ENCODE measurements at regions not wholly inside any gene's neighbourhood (a gene's known extent, or its start where the extent isn't known, plus 50 kb on each side); places are given as distances from the start of the nearest gene placed in this dataset.

DNA sequence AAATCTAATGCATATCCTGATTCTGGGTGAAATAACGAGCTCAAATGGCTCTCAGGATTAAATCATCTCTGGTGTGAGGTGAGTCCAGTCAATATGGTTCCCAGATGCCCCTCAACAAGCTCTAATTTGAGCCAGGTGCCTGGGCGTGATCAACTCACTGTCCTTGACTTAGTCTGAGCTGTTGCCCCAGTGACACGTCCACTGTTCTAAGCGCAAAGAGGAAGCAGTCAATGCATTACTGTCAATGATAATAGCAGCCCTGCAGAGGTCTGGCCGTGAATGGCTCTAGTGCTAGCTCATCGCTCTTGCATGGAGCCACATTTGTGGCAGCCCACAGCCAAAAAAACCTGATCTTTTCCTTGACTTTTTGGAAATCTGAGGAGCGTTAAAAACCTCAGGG, 128.6 kb upstream of the EFNA5 start:
- Histone ChIP-seq H2AK5ac (ENCODE audit: low read depth, low read length) (no peak overlapping the region), H4K8ac (ENCODE audit: low read depth, low read length) (no peak overlapping the region), H2BK12ac (ENCODE audit: low read length) (no peak overlapping the region), H3K9me3 (replicated peaks in 1 of 2; ENCODE audit: control insufficient read depth in 2 of 2, insufficient read depth in 1 of 2, low read depth in 1 of 2, low read length in 2 of 2) (no peaks in the 10 kb centered on the region), H3K36me3 (replicated peaks in 1 of 2; ENCODE audit: control insufficient read depth in 2 of 2, insufficient read depth in 2 of 2, low read length in 2 of 2) (no peaks in the 10 kb centered on the region), H3K18ac (ENCODE audit: low read length) (peak overlapping the region; percentile 69), H2BK5ac (ENCODE audit: low read length) (no peak overlapping the region), H3K4me2 (ENCODE audit: insufficient read depth, low read length, poor library complexity, severe bottlenecking) (no peak overlapping the region), H3K27me3 (ENCODE audit: control insufficient read depth in 3 of 3, insufficient read depth in 3 of 3, low read depth in 1 of 3, low read length in 3 of 3) (no peaks in the 10 kb centered on the region), H2BK120ac (ENCODE audit: low read depth, low read length) (no peak overlapping the region), H2AFZ (ENCODE audit: low read length) (peak overlapping the region; percentile 83), H3K4me1 (ENCODE audit: control insufficient read depth in 2 of 2, insufficient read depth in 1 of 2, low read depth in 1 of 2, low read length in 2 of 2) (peaks cover 7 to 8% of the 10 kb centered on the region in 2 donors), H3K23ac (ENCODE audit: low read depth, low read length, poor library complexity) (no peak overlapping the region), H3K9ac (ENCODE audit: low read depth, low read length, poor library complexity) (no peak overlapping the region), H3K4ac (ENCODE audit: low read length) (no peak overlapping the region), H3K4me3 (ENCODE audit: low read length in 2 of 2) (peak overlapping the region in 1 of 2 donors; percentile 1), H2BK15ac (ENCODE audit: low read length) (no peak overlapping the region), H4K91ac (ENCODE audit: low read depth, low read length, poor library complexity) (no peak overlapping the region), H3K27ac (replicated peaks; ENCODE audit: low read length) (no peak overlapping the region), H3K14ac (ENCODE audit: low read length) (no peak overlapping the region), H3K79me1 (ENCODE audit: low read depth, low read length) (no peaks in the 10 kb centered on the region)
- DNase-seq (ENCODE audit: low spot score) = no peak
- no CpG with 5 or more reads among the region's 7 CpGs for WGBS, 2 donors (ENCODE audit: extremely low coverage in 2 of 2, insufficient read length in 2 of 2, insufficient replicate concordance in 1 of 2)

DNA sequence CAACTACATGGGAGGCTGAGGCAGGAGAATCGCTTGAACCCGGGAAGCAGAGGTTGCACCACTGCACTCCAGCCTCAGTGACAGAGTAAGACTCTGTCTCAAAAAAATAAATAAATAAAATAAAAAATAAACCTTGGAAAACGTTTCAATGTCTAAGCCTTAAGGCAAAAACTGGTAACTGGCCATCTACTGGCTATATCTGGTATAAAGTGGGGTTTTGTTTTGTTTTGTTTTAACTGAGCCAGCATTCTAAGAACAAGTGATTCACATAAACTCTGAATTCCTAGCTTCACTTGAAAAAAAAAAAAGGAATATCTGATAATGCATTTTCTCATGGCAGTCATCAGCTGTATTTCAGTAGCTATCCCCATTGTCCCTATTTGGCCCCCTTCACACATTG, 126.1 kb upstream of the EFNA5 start:
- no peak overlapping the region for H4K91ac ChIP-seq (ENCODE audit: low read depth, low read length, poor library complexity)
- no peak overlapping the region for H3K14ac ChIP-seq (ENCODE audit: low read length)
- H2BK120ac ChIP-seq (ENCODE audit: low read depth, low read length) = no peak overlapping the region
- H2AFZ ChIP-seq (ENCODE audit: low read length) = no peak overlapping the region
- DNase-seq (ENCODE audit: low spot score) = no peak
- H3K79me1 ChIP-seq (ENCODE audit: low read depth, low read length) = no peaks in the 10 kb centered on the region
- no peak overlapping the region for H3K4me3 ChIP-seq (ENCODE audit: low read length in 2 of 2)
- H3K4ac ChIP-seq (ENCODE audit: low read length) = no peak overlapping the region
- H3K9ac ChIP-seq (ENCODE audit: low read depth, low read length, poor library complexity) = no peak overlapping the region
- H3K36me3 ChIP-seq (replicated peaks in 1 of 2; ENCODE audit: control insufficient read depth in 2 of 2, insufficient read depth in 2 of 2, low read length in 2 of 2) = no peaks in the 10 kb centered on the region
- WGBS, 2 donors (ENCODE audit: extremely low coverage in 2 of 2, insufficient read length in 2 of 2, insufficient replicate concordance in 1 of 2) = no CpG with 5 or more reads among the region's 3 CpGs
- H3K4me1 ChIP-seq (ENCODE audit: control insufficient read depth in 2 of 2, insufficient read depth in 1 of 2, low read depth in 1 of 2, low read length in 2 of 2) = peaks cover 3 to 7% of the 10 kb centered on the region in 2 donors
- no peak overlapping the region for H3K27ac ChIP-seq (replicated peaks; ENCODE audit: low read length)
- no peak overlapping the region for H3K18ac ChIP-seq (ENCODE audit: low read length)
- no peak overlapping the region for H3K4me2 ChIP-seq (ENCODE audit: insufficient read depth, low read length, poor library complexity, severe bottlenecking)
- no peak overlapping the region for H2BK12ac ChIP-seq (ENCODE audit: low read length)
- no peak overlapping the region for H3K23ac ChIP-seq (ENCODE audit: low read depth, low read length, poor library complexity)
- no peaks in the 10 kb centered on the region for H3K9me3 ChIP-seq (replicated peaks in 1 of 2; ENCODE audit: control insufficient read depth in 2 of 2, insufficient read depth in 1 of 2, low read depth in 1 of 2, low read length in 2 of 2)
- H2BK5ac ChIP-seq (ENCODE audit: low read length) = no peak overlapping the region
- H2BK15ac ChIP-seq (ENCODE audit: low read length) = no peak overlapping the region
- no peaks in the 10 kb centered on the region for H3K27me3 ChIP-seq (ENCODE audit: control insufficient read depth in 3 of 3, insufficient read depth in 3 of 3, low read depth in 1 of 3, low read length in 3 of 3)
- no peak overlapping the region for H2AK5ac ChIP-seq (ENCODE audit: low read depth, low read length)
- H4K8ac ChIP-seq (ENCODE audit: low read depth, low read length) = no peak overlapping the region

DNA sequence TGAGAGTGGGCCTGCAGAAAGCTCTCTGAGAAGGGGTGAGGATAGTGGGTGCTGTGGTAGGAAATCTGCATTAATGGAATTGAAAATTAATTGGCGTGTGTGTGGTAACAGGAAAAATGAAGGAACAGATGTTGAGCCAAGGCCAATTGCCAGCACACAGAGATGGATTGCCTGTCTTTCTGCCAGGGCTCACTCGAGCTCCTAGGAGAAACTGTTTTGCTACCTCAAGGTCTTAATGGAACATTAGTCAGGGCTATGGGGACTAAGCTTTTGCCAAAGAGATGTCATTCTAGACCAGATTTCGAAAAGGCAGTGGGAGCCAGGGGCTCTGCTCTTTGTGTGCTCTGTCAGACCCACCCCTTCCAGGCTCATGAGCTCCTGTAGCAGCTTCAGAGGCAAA, 124.0 kb upstream of the EFNA5 start:
- Histone ChIP-seq H4K8ac (ENCODE audit: low read depth, low read length) (no peak overlapping the region), H3K18ac (ENCODE audit: low read length) (peak overlapping the region; percentile 66), H3K14ac (ENCODE audit: low read length) (no peak overlapping the region), H3K23ac (ENCODE audit: low read depth, low read length, poor library complexity) (no peak overlapping the region), H3K4me2 (ENCODE audit: insufficient read depth, low read length, poor library complexity, severe bottlenecking) (no peak overlapping the region), H2AFZ (ENCODE audit: low read length) (no peak overlapping the region), H2BK120ac (ENCODE audit: low read depth, low read length) (no peak overlapping the region), H2BK12ac (ENCODE audit: low read length) (no peak overlapping the region), H3K4me1 (ENCODE audit: control insufficient read depth in 2 of 2, insufficient read depth in 1 of 2, low read depth in 1 of 2, low read length in 2 of 2) (peaks cover 3 to 6% of the 10 kb centered on the region in 2 donors), H2BK15ac (ENCODE audit: low read length) (no peak overlapping the region), H3K27me3 (ENCODE audit: control insufficient read depth in 3 of 3, insufficient read depth in 3 of 3, low read depth in 1 of 3, low read length in 3 of 3) (no peaks in the 10 kb centered on the region), H3K4me3 (ENCODE audit: low read length in 2 of 2) (no peak overlapping the region), H3K36me3 (replicated peaks in 1 of 2; ENCODE audit: control insufficient read depth in 2 of 2, insufficient read depth in 2 of 2, low read length in 2 of 2) (no peaks in the 10 kb centered on the region), H3K27ac (replicated peaks; ENCODE audit: low read length) (no peak overlapping the region), H3K9me3 (replicated peaks in 1 of 2; ENCODE audit: control insufficient read depth in 2 of 2, insufficient read depth in 1 of 2, low read depth in 1 of 2, low read length in 2 of 2) (no peaks in the 10 kb centered on the region), H3K79me1 (ENCODE audit: low read depth, low read length) (no peaks in the 10 kb centered on the region), H3K4ac (ENCODE audit: low read length) (no peak overlapping the region), H4K91ac (ENCODE audit: low read depth, low read length, poor library complexity) (no peak overlapping the region), H2AK5ac (ENCODE audit: low read depth, low read length) (no peak overlapping the region), H2BK5ac (ENCODE audit: low read length) (no peak overlapping the region), H3K9ac (ENCODE audit: low read depth, low read length, poor library complexity) (no peak overlapping the region)
- DNase-seq (ENCODE audit: low spot score) = no peak
- 100% methylated on average over 1 of the region's 3 CpGs; no CpG with 5 or more reads in 1 of the 2 donors for WGBS, 2 donors (ENCODE audit: extremely low coverage in 2 of 2, insufficient read length in 2 of 2, insufficient replicate concordance in 1 of 2)

DNA sequence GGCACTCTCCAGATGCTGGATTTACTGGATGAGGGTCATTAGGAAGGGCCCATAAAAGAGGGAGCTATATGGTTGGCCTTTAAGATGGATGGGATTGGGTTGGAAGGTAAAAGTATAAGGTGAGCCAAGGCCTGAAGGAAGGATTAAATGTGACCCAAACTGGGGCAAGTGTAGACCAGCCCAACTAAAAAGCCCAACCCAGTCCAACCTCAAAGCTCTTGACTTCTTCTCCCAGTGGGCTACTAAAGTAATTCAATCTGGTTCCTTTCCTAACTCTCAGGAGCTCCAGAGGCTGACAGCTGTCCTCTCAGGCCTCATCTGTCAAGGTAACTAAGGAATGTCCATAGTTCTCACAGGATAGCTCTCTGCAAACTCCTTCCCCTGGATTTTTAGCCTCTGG, 122.2 kb upstream of the EFNA5 start:
- Histone ChIP-seq H3K4me3 (ENCODE audit: low read length in 2 of 2) (no peak overlapping the region), H3K36me3 (replicated peaks in 1 of 2; ENCODE audit: control insufficient read depth in 2 of 2, insufficient read depth in 2 of 2, low read length in 2 of 2) (no peaks in the 10 kb centered on the region), H2BK15ac (ENCODE audit: low read length) (no peak overlapping the region), H3K4me2 (ENCODE audit: insufficient read depth, low read length, poor library complexity, severe bottlenecking) (no peak overlapping the region), H3K9me3 (replicated peaks in 1 of 2; ENCODE audit: control insufficient read depth in 2 of 2, insufficient read depth in 1 of 2, low read depth in 1 of 2, low read length in 2 of 2) (peaks cover 2% of the 10 kb centered on the region in 2 donors), H3K23ac (ENCODE audit: low read depth, low read length, poor library complexity) (no peak overlapping the region), H4K91ac (ENCODE audit: low read depth, low read length, poor library complexity) (no peak overlapping the region), H3K79me1 (ENCODE audit: low read depth, low read length) (no peaks in the 10 kb centered on the region), H2AFZ (ENCODE audit: low read length) (no peak overlapping the region), H2BK12ac (ENCODE audit: low read length) (no peak overlapping the region), H3K14ac (ENCODE audit: low read length) (no peak overlapping the region), H4K8ac (ENCODE audit: low read depth, low read length) (no peak overlapping the region), H3K9ac (ENCODE audit: low read depth, low read length, poor library complexity) (no peak overlapping the region), H3K18ac (ENCODE audit: low read length) (no peak overlapping the region), H2AK5ac (ENCODE audit: low read depth, low read length) (no peak overlapping the region), H2BK5ac (ENCODE audit: low read length) (no peak overlapping the region), H3K27me3 (ENCODE audit: control insufficient read depth in 3 of 3, insufficient read depth in 3 of 3, low read depth in 1 of 3, low read length in 3 of 3) (no peaks in the 10 kb centered on the region), H3K4me1 (ENCODE audit: control insufficient read depth in 2 of 2, insufficient read depth in 1 of 2, low read depth in 1 of 2, low read length in 2 of 2) (no peaks in the 10 kb centered on the region), H3K27ac (replicated peaks; ENCODE audit: low read length) (no peak overlapping the region), H2BK120ac (ENCODE audit: low read depth, low read length) (no peak overlapping the region), H3K4ac (ENCODE audit: low read length) (no peak overlapping the region)
- no peak for DNase-seq (ENCODE audit: low spot score)
